ENCODE measurements at regions not wholly inside any gene's neighbourhood (a gene's known extent, or its start where the extent isn't known, plus 50 kb on each side); places are given as distances from the start of the nearest gene placed in this dataset.
"Not testable (repeated sequence)": the region's sequence is repeated elsewhere in the genome, so short reads cannot be mapped to it uniquely, and the experiment has no call there.

- no peak for DNase-seq (ENCODE audit: low spot score)
Observed at GRCh38 chr17:77526259-77526711, 385.5 kb downstream of the SEC14L1 start.

GRCh38 chr17:77526728-77527350 lies 386.1 kb downstream of the SEC14L1 start:
- DNase-seq (ENCODE audit: low spot score): no peak

- no peak for DNase-seq (ENCODE audit: low spot score)
Observed at GRCh38 chr17:77527409-77527808, 386.6 kb downstream of the SEC14L1 start.

GRCh38 chr17:77527836-77528505 lies 387.2 kb downstream of the SEC14L1 start:
- DNase-seq (ENCODE audit: low spot score): no peak

- DNase-seq (ENCODE audit: low spot score): no peak
Observed at GRCh38 chr17:77528516-77529327, 388.0 kb downstream of the SEC14L1 start.

GRCh38 chr17:77529328-77529650 lies 388.5 kb downstream of the SEC14L1 start:
- no peak for DNase-seq (ENCODE audit: low spot score)

- no peak for DNase-seq (ENCODE audit: low spot score)
Observed at GRCh38 chr17:77530591-77530990, 389.8 kb downstream of the SEC14L1 start.

- no peak for DNase-seq (ENCODE audit: low spot score)
Observed at GRCh38 chr17:77531002-77531401, 390.2 kb downstream of the SEC14L1 start.

- no peak for DNase-seq (ENCODE audit: low spot score)
Observed at GRCh38 chr17:77531641-77532040, 390.9 kb downstream of the SEC14L1 start.

GRCh38 chr17:77533697-77534096 lies 392.9 kb downstream of the SEC14L1 start:
- DNase-seq (ENCODE audit: low spot score): not testable (repeated sequence)

- DNase-seq (ENCODE audit: low spot score): no peak
Observed at GRCh38 chr17:77534137-77534536, 393.4 kb downstream of the SEC14L1 start.

- DNase-seq (ENCODE audit: low spot score): no peak
Observed at GRCh38 chr17:77535435-77535834, 394.7 kb downstream of the SEC14L1 start.

- DNase-seq (ENCODE audit: low spot score): no peak
Observed at GRCh38 chr17:77535892-77536291, 395.1 kb downstream of the SEC14L1 start.

- no peak for DNase-seq (ENCODE audit: low spot score)
Observed at GRCh38 chr17:77537566-77537965, 396.8 kb downstream of the SEC14L1 start.

GRCh38 chr17:77540531-77540930 lies 399.8 kb downstream of the SEC14L1 start:
- no peak for DNase-seq (ENCODE audit: low spot score)

- no peak for DNase-seq (ENCODE audit: low spot score)
Observed at GRCh38 chr17:77540975-77541374, 400.2 kb downstream of the SEC14L1 start.

GRCh38 chr17:77542011-77542410 lies 401.2 kb downstream of the SEC14L1 start:
- DNase-seq (ENCODE audit: low spot score): no peak

GRCh38 chr17:77542551-77543490 lies 402.1 kb downstream of the SEC14L1 start:
- DNase-seq (ENCODE audit: low spot score): peak; percentile 56

- no peak for DNase-seq (ENCODE audit: low spot score)
Observed at GRCh38 chr17:77543801-77544200, 403.0 kb downstream of the SEC14L1 start.

GRCh38 chr17:77544347-77545110 lies 403.8 kb downstream of the SEC14L1 start:
- no peak for DNase-seq (ENCODE audit: low spot score)

GRCh38 chr17:77546772-77547241 lies 406.0 kb downstream of the SEC14L1 start:
- DNase-seq (ENCODE audit: low spot score): no peak
